ENCODE measurements at regions not wholly inside any gene's neighbourhood (a gene's known extent, or its start where the extent isn't known, plus 50 kb on each side); places are given as distances from the start of the nearest gene placed in this dataset.

- TF ChIP-seq RAD21 (IDR thresholded peaks at IDR 0.05; ENCODE audit: low read depth) (peak; percentile 47; the same call in 1 of the 2 replicates), USF1 (IDR thresholded peaks at IDR 0.05) (no peak)
Observed at GRCh38 chr17:71760062-71760720, 360.6 kb upstream of the SOX9 start.

- no peak for TF ChIP-seq NFIC (IDR thresholded peaks at IDR 0.05)
- TF ChIP-seq CEBPB (IDR thresholded peaks at IDR 0.05), result no peak
Observed at GRCh38 chr17:71762526-71762925, 358.3 kb upstream of the SOX9 start.

GRCh38 chr17:71764505-71764904, 356.3 kb upstream of the SOX9 start:
- TF ChIP-seq RAD21 (IDR thresholded peaks at IDR 0.05; ENCODE audit: low read depth) (peak; percentile 43), EGR1 (IDR thresholded peaks at IDR 0.05) (no peak)

- TF ChIP-seq USF1 (IDR thresholded peaks at IDR 0.05) (no peak), CREB1 (IDR thresholded peaks at IDR 0.05; ENCODE audit: low read depth) (no peak), TAF1 (IDR thresholded peaks at IDR 0.05; ENCODE audit: low read depth) (no peak), MAX (IDR thresholded peaks at IDR 0.05) (no peak), NFIC (IDR thresholded peaks at IDR 0.05) (no peak), RAD21 (IDR thresholded peaks at IDR 0.05; ENCODE audit: low read depth) (no peak), TEAD4 (IDR thresholded peaks at IDR 0.05) (no peak), ZBTB7A (IDR thresholded peaks at IDR 0.05; ENCODE audit: low read depth) (no peak), TCF12 (IDR thresholded peaks at IDR 0.05; ENCODE audit: low read depth) (no peak), REST (IDR thresholded peaks at IDR 0.05; ENCODE audit: low read depth) (no peak), EP300 (IDR thresholded peaks at IDR 0.05; ENCODE audit: borderline replicate concordance) (no peak), FOXM1 (IDR thresholded peaks at IDR 0.05; ENCODE audit: borderline replicate concordance, low read depth) (no peak), YY1 (IDR thresholded peaks at IDR 0.05; ENCODE audit: low read depth) (no peak), EGR1 (IDR thresholded peaks at IDR 0.05) (no peak)
Observed at GRCh38 chr17:71765437-71765836, 355.4 kb upstream of the SOX9 start.

GRCh38 chr17:71769850-71770249, 351.0 kb upstream of the SOX9 start:
- no peak for TF ChIP-seq FOXM1 (IDR thresholded peaks at IDR 0.05; ENCODE audit: borderline replicate concordance, low read depth)
- no peak for TF ChIP-seq MAX (IDR thresholded peaks at IDR 0.05)
- no peak for TF ChIP-seq EGR1 (IDR thresholded peaks at IDR 0.05)
- TF ChIP-seq TCF12 (IDR thresholded peaks at IDR 0.05; ENCODE audit: low read depth), result no peak
- TF ChIP-seq RAD21 (IDR thresholded peaks at IDR 0.05; ENCODE audit: low read depth), result no peak
- TF ChIP-seq NFIC (IDR thresholded peaks at IDR 0.05), result no peak
- no peak for TF ChIP-seq CEBPB (IDR thresholded peaks at IDR 0.05)
- TF ChIP-seq TAF1 (IDR thresholded peaks at IDR 0.05; ENCODE audit: low read depth), result no peak
- TF ChIP-seq ZBTB7A (IDR thresholded peaks at IDR 0.05; ENCODE audit: low read depth), result no peak
- TF ChIP-seq TEAD4 (IDR thresholded peaks at IDR 0.05), result no peak
- TF ChIP-seq USF1 (IDR thresholded peaks at IDR 0.05), result no peak
- no peak for TF ChIP-seq REST (IDR thresholded peaks at IDR 0.05; ENCODE audit: low read depth)
- TF ChIP-seq EP300 (IDR thresholded peaks at IDR 0.05; ENCODE audit: borderline replicate concordance), result no peak
- no peak for TF ChIP-seq CREB1 (IDR thresholded peaks at IDR 0.05; ENCODE audit: low read depth)
- TF ChIP-seq YY1 (IDR thresholded peaks at IDR 0.05; ENCODE audit: low read depth), result no peak

GRCh38 chr17:71777048-71777640, 343.7 kb upstream of the SOX9 start:
- TF ChIP-seq ZBTB7A (IDR thresholded peaks at IDR 0.05; ENCODE audit: low read depth) (no peak), NFIC (IDR thresholded peaks at IDR 0.05) (no peak), FOXM1 (IDR thresholded peaks at IDR 0.05; ENCODE audit: borderline replicate concordance, low read depth) (no peak), YY1 (IDR thresholded peaks at IDR 0.05; ENCODE audit: low read depth) (no peak), EP300 (IDR thresholded peaks at IDR 0.05; ENCODE audit: borderline replicate concordance) (no peak), CEBPB (IDR thresholded peaks at IDR 0.05) (no peak), TCF12 (IDR thresholded peaks at IDR 0.05; ENCODE audit: low read depth) (no peak), EGR1 (IDR thresholded peaks at IDR 0.05) (no peak), USF1 (IDR thresholded peaks at IDR 0.05) (no peak), CREB1 (IDR thresholded peaks at IDR 0.05; ENCODE audit: low read depth) (no peak)
